Calu3 (cell line): ENCODE measurements at regions not wholly inside any gene's neighbourhood (a gene's known extent, or its start where the extent isn't known, plus 50 kb on each side); places are given as distances from the start of the nearest gene placed in this dataset.
A peak's percentile ranks its signal among the peaks of the same experiment; 100 is the strongest.
"Not testable (repeated sequence)": the region's sequence is repeated elsewhere in the genome, so short reads cannot be mapped to it uniquely, and the experiment has no call there.

Source experiments
- BruUV-seq: library from RNA; stranded (reverse); fragments of 400-500 nt; replicated peaks from 2 replicates; lab custom pipeline; 2021; lab: Mats Ljungman, UMichigan
- CTCF ChIA-PET: fragments of 300-600 bp; sonication (Branson Sonifier 250); formaldehyde crosslinking; loops from one replicate; lab custom pipeline; 2022; ENCODE audit warnings: antibody characterized with exemption; lab: Charles Lee
- DNase-seq: peaks from one replicate; pipeline ENCODE4 v3.0.0; 2022
- H3K27ac Mint-ChIP-seq: one replicate; pipeline ENCODE4 v1.8.0; 2022; ENCODE audit warnings: mixed read lengths; ENCODE audit not compliant: unreplicated experiment
- H3K27me3 Mint-ChIP-seq: one replicate; pipeline ENCODE4 v1.8.0; 2022; ENCODE audit warnings: mixed read lengths; ENCODE audit not compliant: unreplicated experiment
- H3K36me3 Mint-ChIP-seq: one replicate; pipeline ENCODE4 v1.8.0; 2022; ENCODE audit warnings: mild to moderate bottlenecking, moderate library complexity, mixed read lengths; ENCODE audit not compliant: insufficient read depth, unreplicated experiment
- H3K4me1 Mint-ChIP-seq: one replicate; pipeline ENCODE4 v1.8.0; 2022; ENCODE audit warnings: mild to moderate bottlenecking, low read depth, mixed read lengths; ENCODE audit not compliant: unreplicated experiment
- H3K4me3 Mint-ChIP-seq: one replicate; pipeline ENCODE4 v1.8.0; 2022; ENCODE audit warnings: mild to moderate bottlenecking, low read depth, moderate library complexity, mixed read lengths; ENCODE audit not compliant: unreplicated experiment
- H3K9me3 Mint-ChIP-seq: one replicate; pipeline ENCODE4 v1.8.0; 2022; ENCODE audit warnings: low read depth, mixed read lengths; ENCODE audit not compliant: unreplicated experiment
- intact Hi-C: fragments of 100-400 bp; cut with micrococcal nuclease; formaldehyde crosslinking; loops from one replicate; pipeline ENCODE4 v1.10.0; 2022; ENCODE audit not compliant: unreplicated experiment
- TF ChIP-seq, protein P1 (sequence below): fragments of 200-600 bp; IDR thresholded peaks from one replicate; pipeline ENCODE4 v1.8.0; 2022; ENCODE audit warnings: antibody characterized with exemption; ENCODE audit not compliant: unreplicated experiment

DNA sequence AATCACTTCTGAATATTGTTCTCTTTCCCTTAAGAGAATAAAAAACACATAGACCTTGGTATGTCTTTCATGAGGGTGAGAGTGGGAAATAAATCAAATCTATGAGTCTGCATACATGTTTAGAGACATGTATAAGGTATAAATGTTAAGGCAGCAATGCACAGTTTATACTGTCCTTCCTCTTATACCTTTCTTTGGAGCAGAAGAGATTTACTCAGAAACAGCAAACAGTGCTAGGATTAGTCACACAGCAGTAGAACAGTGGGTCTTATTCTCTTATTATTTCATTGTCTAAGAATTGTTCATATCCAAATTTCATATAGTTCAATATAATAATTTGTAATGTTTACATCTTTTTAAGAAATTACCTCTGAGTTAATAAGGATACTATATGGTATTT, 126.7 kb upstream of the TMEM196 start:
- no peak overlapping the region for H3K27ac Mint-ChIP-seq
- CTCF ChIA-PET, result no interaction called here
- intact Hi-C loops, result no loop called here
- no peaks in the 10 kb centered on the region for H3K36me3 Mint-ChIP-seq
- no TSS peak for BruUV-seq
- no peak for DNase-seq
- H3K9me3 Mint-ChIP-seq, result peaks cover 9% of the 10 kb centered on the region
- H3K27me3 Mint-ChIP-seq, result no peaks in the 10 kb centered on the region
- H3K4me1 Mint-ChIP-seq, result peaks cover 10% of the 10 kb centered on the region
- TF ChIP-seq, protein P1, sequence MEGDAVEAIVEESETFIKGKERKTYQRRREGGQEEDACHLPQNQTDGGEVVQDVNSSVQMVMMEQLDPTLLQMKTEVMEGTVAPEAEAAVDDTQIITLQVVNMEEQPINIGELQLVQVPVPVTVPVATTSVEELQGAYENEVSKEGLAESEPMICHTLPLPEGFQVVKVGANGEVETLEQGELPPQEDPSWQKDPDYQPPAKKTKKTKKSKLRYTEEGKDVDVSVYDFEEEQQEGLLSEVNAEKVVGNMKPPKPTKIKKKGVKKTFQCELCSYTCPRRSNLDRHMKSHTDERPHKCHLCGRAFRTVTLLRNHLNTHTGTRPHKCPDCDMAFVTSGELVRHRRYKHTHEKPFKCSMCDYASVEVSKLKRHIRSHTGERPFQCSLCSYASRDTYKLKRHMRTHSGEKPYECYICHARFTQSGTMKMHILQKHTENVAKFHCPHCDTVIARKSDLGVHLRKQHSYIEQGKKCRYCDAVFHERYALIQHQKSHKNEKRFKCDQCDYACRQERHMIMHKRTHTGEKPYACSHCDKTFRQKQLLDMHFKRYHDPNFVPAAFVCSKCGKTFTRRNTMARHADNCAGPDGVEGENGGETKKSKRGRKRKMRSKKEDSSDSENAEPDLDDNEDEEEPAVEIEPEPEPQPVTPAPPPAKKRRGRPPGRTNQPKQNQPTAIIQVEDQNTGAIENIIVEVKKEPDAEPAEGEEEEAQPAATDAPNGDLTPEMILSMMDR, result no peak
- peak overlapping the region; percentile 31 for H3K4me3 Mint-ChIP-seq

DNA sequence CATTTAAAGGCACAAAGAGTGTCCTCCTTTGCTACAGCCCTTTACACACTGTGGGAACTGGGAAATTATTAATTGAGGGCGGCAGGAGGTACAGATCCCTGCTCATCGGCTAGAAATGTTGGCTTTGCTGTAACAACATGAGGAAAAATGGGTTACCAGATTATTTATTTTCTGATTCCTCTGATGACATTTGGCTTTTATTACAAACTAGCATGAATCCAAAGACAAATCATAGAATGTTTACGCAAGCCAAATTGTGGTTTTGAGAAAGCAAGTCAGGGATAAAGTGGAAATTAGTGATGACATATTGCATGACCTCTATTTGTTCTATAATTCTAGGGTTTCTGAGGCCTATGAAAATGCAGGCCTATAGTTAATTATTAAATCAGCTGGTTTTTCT, 126.1 kb upstream of the TMEM196 start:
- H3K9me3 Mint-ChIP-seq, result peaks cover 9% of the 10 kb centered on the region
- TF ChIP-seq, protein P1, result no peak
- intact Hi-C loops, result loop anchor here (1.0 to 2.0 kb wide), 2 partner anchors 59 to 65 kb away; no protein-coding TSS in a partner anchor
- no peak overlapping the region for H3K27ac Mint-ChIP-seq
- no peaks in the 10 kb centered on the region for H3K27me3 Mint-ChIP-seq
- BruUV-seq, result no TSS peak
- no peaks in the 10 kb centered on the region for H3K36me3 Mint-ChIP-seq
- CTCF ChIA-PET, result no interaction called here
- DNase-seq, result peak; percentile 47
- peak overlapping the region; percentile 31 for H3K4me3 Mint-ChIP-seq
- H3K4me1 Mint-ChIP-seq, result peaks cover 10% of the 10 kb centered on the region

DNA sequence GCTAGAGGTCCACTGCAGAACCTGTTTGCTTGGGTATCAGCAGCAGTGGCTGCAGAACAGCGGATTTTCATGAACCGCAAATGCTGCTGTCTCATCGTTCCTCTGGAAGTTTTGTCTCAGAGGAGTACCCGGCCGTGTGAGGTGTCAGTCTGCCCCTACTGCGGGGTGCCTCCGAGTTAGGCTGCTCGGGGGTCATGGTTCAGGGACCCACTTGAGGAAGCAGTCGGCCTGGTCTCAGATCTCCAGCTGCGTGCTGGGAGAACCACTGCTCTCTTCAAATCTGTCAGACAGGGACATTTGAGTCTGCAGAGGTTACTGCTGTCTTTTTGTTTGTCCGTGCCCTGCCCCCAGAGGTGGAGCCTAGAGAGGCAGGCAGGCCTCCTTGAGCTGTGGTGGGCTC, 109.5 kb upstream of the TMEM196 start:
- intact Hi-C loops, DNase-seq, H3K36me3 Mint-ChIP-seq, BruUV-seq, H3K27ac Mint-ChIP-seq, H3K4me1 Mint-ChIP-seq, H3K4me3 Mint-ChIP-seq, H3K27me3 Mint-ChIP-seq: not testable (repeated sequence)
- peaks cover 15% of the 10 kb centered on the region for H3K9me3 Mint-ChIP-seq
- CTCF ChIA-PET, result interaction anchor here (1.5 kb wide), 1 partner anchor 9 kb away, joined by 3 read pairs; no protein-coding TSS in a partner anchor

DNA sequence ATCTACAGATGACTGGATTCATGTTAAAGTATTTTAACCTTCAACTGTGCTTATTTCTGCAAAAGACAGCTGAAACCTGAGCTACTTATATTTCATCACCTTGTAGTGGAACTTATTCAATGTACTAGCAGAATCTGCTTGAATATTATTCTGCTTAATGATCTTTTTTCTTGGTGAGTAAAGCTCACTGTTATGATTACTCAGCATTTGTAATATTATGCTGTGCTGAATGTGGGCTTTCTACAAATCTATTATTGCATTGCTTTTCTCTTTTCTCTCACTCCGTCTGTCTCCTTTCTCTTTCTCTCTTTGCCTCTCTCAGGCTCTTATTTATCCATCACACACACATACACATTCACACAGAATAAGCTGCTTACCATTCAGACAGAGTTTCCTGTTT, 98.7 kb upstream of the TMEM196 start:
- Mint-ChIP-seq H3K4me3 (no peak overlapping the region), H3K27ac (no peak overlapping the region), H3K27me3 (no peaks in the 10 kb centered on the region), H3K9me3 (peaks cover 2% of the 10 kb centered on the region), H3K36me3 (no peaks in the 10 kb centered on the region), H3K4me1 (no peaks in the 10 kb centered on the region)
- no peak for DNase-seq
- TF ChIP-seq, protein P1, result no peak
- CTCF ChIA-PET, result interaction anchor here (0.6 to 1.6 kb wide), 2 partner anchors 18 to 1538 kb away, joined by 3 read pairs; no protein-coding TSS in a partner anchor
- intact Hi-C loops, result no loop called here
- no TSS peak for BruUV-seq

DNA sequence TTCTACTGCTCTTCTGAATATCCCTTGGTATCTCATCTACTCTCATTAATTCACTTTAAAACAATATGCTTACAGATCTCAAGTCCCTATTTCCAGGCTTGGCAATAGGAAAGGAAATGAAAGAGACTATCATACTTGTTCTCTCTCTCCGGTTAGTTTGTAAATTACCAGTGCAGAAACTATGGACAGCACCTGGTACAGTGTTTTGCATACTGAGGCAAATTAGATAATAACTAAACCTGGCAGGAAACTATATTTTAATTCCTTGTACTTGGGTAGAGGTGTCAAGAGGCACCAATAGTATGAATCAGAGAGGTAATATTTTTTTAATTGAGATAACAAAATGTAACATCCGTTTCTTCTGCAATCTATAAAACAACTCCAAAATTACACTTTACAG, 97.7 kb upstream of the TMEM196 start:
- H3K36me3 Mint-ChIP-seq, result no peaks in the 10 kb centered on the region
- no peaks in the 10 kb centered on the region for H3K4me1 Mint-ChIP-seq
- no peaks in the 10 kb centered on the region for H3K27me3 Mint-ChIP-seq
- H3K27ac Mint-ChIP-seq, result no peak overlapping the region
- no TSS peak for BruUV-seq
- intact Hi-C loops, result no loop called here
- DNase-seq, result no peak
- CTCF ChIA-PET, result interaction anchor here (0.6 to 1.6 kb wide), 2 partner anchors 17 to 101 kb away, joined by 3 read pairs; no protein-coding TSS in a partner anchor
- H3K4me3 Mint-ChIP-seq, result no peak overlapping the region
- TF ChIP-seq, protein P1, result no peak
- H3K9me3 Mint-ChIP-seq, result peaks cover 2% of the 10 kb centered on the region
